GM23338 (cell line): ENCODE measurements at regions not wholly inside any gene's neighbourhood (a gene's known extent, or its start where the extent isn't known, plus 50 kb on each side); places are given as distances from the start of the nearest gene placed in this dataset.

Experiments used
- CREB1 ChIP-seq: fragments of 250-450 bp; sonication (Bioruptor Pico); IDR thresholded peaks from 2 replicates; pipeline ENCODE4 v1.5.0; 2020; ENCODE audit warnings: low read depth, mild to moderate bottlenecking, moderate library complexity
- EZH2 ChIP-seq: fragments of 200-600 bp; sonication (generic); IDR thresholded peaks from one replicate; pipeline ENCODE4 v1.8.0; 2017; ENCODE audit warnings: antibody characterized with exemption, mild to moderate bottlenecking, low read depth; ENCODE audit not compliant: unreplicated experiment
- EZH2phosphoT487 ChIP-seq: fragments of 200-600 bp; sonication (generic); IDR thresholded peaks from one replicate; pipeline ENCODE4 v1.8.1; 2018; ENCODE audit warnings: antibody characterized with exemption; ENCODE audit not compliant: unreplicated experiment
- JUNB ChIP-seq: IDR thresholded peaks from one replicate; pipeline ENCODE4 v1.6.1; 2016; ENCODE audit warnings: antibody characterized with exemption; ENCODE audit not compliant: unreplicated experiment
- POLR2AphosphoS5 ChIP-seq: IDR thresholded peaks from 2 replicates; pipeline ENCODE4 v1.6.1; 2016; ENCODE audit warnings: antibody characterized with exemption, low read depth
- STAT1 ChIP-seq: IDR thresholded peaks from one replicate; pipeline ENCODE4 v1.6.1; 2016; ENCODE audit warnings: antibody characterized with exemption; ENCODE audit not compliant: unreplicated experiment
- ZNF114 ChIP-seq: fragments of 250-450 bp; sonication (Bioruptor Pico); IDR thresholded peaks from 2 replicates; pipeline ENCODE4 v1.5.0; 2020; ENCODE audit warnings: mild to moderate bottlenecking, moderate library complexity
- TF ChIP-seq, protein P1 (sequence below), 2 experiments: fragments of 200-600 bp in 1 of 2; sonication (generic) in 1 of 2; conservative IDR thresholded peaks; 2 replicates each; pipeline versions ENCODE4 v1.5.1 to v1.6.1; 2016 to 2017; ENCODE audit warnings: antibody characterized with exemption in 2 of 2, low read depth in 2 of 2, mild to moderate bottlenecking in 2 of 2, moderate library complexity in 1 of 2
- TF ChIP-seq, protein P2 (sequence below): IDR thresholded peaks from one replicate; pipeline ENCODE4 v1.6.1; 2018; ENCODE audit warnings: antibody characterized with exemption; ENCODE audit not compliant: unreplicated experiment
- TF ChIP-seq, protein P3 (sequence below): IDR thresholded peaks from 2 replicates; pipeline ENCODE4 v1.6.1; 2016; ENCODE audit warnings: antibody characterized with exemption

DNA sequence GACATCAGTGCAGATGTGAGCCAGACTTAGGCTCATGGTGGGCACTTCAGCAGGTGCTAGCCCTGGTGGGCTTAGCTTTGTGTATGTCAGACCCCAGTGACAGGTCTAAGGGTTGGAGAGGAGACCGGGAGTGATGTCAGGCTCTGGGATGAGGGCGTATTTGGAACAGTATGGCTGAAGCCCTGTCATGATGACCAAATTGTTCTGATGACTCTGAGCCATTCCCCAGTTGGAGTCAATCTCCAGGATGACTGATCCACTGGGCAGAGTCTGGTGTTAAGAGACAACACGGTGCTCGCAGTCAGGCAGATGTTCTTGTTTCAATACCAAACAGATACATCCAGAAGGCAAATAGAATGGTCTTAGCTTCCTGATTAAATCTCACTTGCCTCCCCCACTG lies 241.5 kb downstream of the SOX11 start:
- TF ChIP-seq, protein P1, sequence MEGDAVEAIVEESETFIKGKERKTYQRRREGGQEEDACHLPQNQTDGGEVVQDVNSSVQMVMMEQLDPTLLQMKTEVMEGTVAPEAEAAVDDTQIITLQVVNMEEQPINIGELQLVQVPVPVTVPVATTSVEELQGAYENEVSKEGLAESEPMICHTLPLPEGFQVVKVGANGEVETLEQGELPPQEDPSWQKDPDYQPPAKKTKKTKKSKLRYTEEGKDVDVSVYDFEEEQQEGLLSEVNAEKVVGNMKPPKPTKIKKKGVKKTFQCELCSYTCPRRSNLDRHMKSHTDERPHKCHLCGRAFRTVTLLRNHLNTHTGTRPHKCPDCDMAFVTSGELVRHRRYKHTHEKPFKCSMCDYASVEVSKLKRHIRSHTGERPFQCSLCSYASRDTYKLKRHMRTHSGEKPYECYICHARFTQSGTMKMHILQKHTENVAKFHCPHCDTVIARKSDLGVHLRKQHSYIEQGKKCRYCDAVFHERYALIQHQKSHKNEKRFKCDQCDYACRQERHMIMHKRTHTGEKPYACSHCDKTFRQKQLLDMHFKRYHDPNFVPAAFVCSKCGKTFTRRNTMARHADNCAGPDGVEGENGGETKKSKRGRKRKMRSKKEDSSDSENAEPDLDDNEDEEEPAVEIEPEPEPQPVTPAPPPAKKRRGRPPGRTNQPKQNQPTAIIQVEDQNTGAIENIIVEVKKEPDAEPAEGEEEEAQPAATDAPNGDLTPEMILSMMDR (conservative IDR thresholded peaks at IDR 0.05; ENCODE audit: low read depth in 2 of 2), result no peak
- TF ChIP-seq ZNF114 (no peak), POLR2AphosphoS5 (no peak), EZH2 (no peak), CREB1 (no peak), EZH2phosphoT487 (no peak), JUNB (no peak), STAT1 (no peak)
- TF ChIP-seq, protein P2, sequence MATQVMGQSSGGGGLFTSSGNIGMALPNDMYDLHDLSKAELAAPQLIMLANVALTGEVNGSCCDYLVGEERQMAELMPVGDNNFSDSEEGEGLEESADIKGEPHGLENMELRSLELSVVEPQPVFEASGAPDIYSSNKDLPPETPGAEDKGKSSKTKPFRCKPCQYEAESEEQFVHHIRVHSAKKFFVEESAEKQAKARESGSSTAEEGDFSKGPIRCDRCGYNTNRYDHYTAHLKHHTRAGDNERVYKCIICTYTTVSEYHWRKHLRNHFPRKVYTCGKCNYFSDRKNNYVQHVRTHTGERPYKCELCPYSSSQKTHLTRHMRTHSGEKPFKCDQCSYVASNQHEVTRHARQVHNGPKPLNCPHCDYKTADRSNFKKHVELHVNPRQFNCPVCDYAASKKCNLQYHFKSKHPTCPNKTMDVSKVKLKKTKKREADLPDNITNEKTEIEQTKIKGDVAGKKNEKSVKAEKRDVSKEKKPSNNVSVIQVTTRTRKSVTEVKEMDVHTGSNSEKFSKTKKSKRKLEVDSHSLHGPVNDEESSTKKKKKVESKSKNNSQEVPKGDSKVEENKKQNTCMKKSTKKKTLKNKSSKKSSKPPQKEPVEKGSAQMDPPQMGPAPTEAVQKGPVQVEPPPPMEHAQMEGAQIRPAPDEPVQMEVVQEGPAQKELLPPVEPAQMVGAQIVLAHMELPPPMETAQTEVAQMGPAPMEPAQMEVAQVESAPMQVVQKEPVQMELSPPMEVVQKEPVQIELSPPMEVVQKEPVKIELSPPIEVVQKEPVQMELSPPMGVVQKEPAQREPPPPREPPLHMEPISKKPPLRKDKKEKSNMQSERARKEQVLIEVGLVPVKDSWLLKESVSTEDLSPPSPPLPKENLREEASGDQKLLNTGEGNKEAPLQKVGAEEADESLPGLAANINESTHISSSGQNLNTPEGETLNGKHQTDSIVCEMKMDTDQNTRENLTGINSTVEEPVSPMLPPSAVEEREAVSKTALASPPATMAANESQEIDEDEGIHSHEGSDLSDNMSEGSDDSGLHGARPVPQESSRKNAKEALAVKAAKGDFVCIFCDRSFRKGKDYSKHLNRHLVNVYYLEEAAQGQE, result no peak
- TF ChIP-seq, protein P3, sequence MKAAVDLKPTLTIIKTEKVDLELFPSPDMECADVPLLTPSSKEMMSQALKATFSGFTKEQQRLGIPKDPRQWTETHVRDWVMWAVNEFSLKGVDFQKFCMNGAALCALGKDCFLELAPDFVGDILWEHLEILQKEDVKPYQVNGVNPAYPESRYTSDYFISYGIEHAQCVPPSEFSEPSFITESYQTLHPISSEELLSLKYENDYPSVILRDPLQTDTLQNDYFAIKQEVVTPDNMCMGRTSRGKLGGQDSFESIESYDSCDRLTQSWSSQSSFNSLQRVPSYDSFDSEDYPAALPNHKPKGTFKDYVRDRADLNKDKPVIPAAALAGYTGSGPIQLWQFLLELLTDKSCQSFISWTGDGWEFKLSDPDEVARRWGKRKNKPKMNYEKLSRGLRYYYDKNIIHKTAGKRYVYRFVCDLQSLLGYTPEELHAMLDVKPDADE, result no peak
